GM12892 (cell line): ENCODE measurements at regions not wholly inside any gene's neighbourhood (a gene's known extent, or its start where the extent isn't known, plus 50 kb on each side); places are given as distances from the start of the nearest gene placed in this dataset.

Experiments
- DNase-seq: peaks from one replicate; pipeline ENCODE4 v3.0.0; 2011; ENCODE audit not compliant: insufficient read length
- FAIRE-seq: peaks from 2 replicates; lab custom pipeline; 2011; peaks lifted over from hg19 to GRCh38; lab: Jason Lieb, UNC
- POLR2A ChIP-seq: IDR thresholded peaks from 2 replicates; pipeline ENCODE4 v1.6.1; 2011; ENCODE audit warnings: low read depth, low read length, control low read depth
- POLR2AphosphoS5 ChIP-seq: IDR thresholded peaks from 2 replicates; pipeline ENCODE4 v1.6.1; 2011; ENCODE audit warnings: low read depth, low read length, control low read depth
- TAF1 ChIP-seq: IDR thresholded peaks from 2 replicates; pipeline ENCODE4 v1.6.1; 2011; ENCODE audit warnings: low read depth, mild to moderate bottlenecking, control low read depth, low read length, borderline replicate concordance

DNA sequence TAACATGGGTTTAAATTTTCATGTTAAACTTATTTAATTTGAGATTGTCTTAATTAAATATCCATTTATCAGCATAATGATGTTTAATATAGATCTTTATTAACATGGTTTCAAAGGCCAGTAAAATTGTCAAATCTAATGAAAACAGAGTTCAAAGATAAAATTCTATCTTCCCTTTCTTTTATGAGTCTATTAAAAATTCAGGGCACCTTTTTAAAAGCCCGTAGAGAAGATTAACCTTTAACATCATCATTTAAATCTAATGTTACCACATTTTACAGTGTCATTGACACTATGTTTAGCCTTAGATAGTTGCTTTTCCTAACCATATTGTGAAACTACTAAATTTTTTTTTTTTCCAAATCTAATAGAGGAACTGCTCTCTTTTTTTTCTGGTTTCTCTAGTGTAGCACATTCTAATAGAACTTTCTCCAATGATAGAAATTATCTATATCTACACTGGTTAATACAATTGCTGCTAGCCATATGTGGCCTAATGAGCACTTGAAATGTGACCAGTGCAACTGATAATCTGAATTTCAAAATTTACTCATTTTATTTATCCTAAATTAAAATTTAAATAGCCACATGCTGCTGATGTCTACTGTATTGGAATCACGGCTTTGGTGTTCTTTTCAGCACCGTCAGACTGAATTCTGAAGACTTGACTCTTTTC, 410.9 kb downstream of the UTRN start:
- FAIRE-seq (no peak), DNase-seq (no peak)
- TF ChIP-seq TAF1 (no peak), POLR2A (no peak), POLR2AphosphoS5 (no peak)

DNA sequence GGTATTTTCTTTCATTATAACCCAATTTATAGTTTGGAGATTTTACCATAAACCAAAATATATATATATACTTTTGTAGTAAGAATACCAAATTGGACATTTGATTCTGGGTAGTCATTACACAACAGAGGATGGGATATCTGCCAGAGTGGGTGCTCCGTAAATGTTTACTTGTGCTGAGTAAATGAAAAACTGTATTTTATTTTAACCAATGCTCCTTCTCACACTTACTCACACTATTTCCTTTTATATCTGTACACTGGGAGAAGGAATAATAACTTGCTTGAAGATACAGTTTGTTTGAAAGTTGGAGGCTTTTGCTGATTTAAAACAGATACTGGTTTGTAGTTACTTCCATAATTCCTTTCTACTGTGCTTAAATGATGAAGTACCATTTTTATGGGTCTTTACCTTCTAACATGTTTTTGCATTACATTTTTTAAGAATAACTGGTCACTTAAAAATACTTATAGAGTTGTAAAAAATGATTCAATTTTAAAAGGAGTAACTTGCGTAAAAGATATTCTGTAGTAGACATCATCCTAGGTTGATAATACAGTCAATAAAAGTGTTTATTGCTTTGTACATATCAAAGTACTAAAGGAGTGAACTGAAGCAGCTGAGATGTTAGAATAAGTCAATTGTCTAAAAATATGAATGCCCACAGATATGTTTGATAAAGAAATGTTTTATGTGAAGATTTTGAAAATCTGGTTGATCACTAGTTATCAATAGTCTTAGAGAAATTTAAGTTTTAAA, 411.7 kb downstream of the UTRN start:
- no peak for DNase-seq
- FAIRE-seq: no peak
- TF ChIP-seq TAF1 (no peak), POLR2A (no peak), POLR2AphosphoS5 (no peak)

DNA sequence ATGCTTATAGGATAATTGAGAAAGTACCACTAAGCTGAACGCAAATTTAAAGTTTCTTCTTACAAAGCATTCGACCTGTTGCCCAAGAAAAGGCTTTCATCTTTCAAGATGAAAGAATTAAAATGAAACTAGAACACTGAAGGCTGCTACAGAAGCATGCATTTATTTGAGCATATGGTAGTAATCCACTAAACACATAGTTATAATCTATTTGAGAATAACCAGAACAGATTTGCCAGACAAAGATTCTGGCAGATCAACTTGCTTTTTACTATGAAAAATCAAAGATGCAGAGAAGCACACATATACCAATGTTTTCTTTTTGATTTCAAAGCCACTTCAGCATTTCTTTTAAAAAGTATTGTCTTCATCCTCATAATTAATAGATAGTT, 412.2 kb downstream of the UTRN start:
- no peak for TF ChIP-seq POLR2AphosphoS5
- TF ChIP-seq TAF1: no peak
- TF ChIP-seq POLR2A: no peak
- DNase-seq (no peak), FAIRE-seq (no peak)

DNA sequence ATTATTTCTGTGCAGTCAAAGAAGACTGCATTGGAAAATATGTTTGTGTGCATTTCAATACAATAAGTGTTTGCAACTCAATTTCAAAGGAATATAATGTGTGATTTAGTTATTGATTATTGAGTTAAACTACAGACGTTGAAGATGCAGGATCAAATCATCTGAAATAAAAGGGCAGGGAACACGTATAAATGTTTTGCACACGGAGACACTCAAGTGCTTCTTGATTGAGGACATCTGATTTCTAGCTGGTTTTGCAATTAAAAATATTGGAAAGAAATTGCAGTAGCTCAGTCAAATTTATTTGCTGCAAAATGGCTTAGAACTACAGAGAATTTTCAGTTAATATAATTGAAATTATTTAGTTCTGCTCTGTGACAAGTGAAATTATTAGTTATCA, 412.7 kb downstream of the UTRN start:
- no peak for FAIRE-seq
- no peak for DNase-seq
- TF ChIP-seq TAF1 (no peak), POLR2A (no peak), POLR2AphosphoS5 (no peak)

DNA sequence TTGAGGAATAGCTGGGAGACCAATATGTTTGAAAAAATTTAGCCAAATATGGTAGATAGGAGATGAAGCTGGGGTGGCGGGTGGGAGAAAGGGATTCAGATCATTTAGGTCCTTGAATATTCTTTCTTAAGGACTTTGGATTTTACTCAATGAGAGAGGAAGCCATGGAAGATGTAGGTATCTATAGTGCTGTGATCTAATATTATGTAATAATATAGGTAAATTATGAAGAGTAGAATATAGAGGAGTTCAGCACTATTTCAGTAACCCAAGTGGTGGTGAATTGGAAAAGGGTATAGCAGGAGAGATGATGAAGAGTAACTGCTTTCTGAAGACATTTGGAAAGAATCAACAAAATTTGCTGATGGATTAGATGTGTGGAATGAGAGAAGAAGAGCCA, 417.6 kb downstream of the UTRN start:
- no peak for DNase-seq
- no peak for FAIRE-seq
- no peak for TF ChIP-seq POLR2AphosphoS5
- no peak for TF ChIP-seq TAF1
- TF ChIP-seq POLR2A: no peak

DNA sequence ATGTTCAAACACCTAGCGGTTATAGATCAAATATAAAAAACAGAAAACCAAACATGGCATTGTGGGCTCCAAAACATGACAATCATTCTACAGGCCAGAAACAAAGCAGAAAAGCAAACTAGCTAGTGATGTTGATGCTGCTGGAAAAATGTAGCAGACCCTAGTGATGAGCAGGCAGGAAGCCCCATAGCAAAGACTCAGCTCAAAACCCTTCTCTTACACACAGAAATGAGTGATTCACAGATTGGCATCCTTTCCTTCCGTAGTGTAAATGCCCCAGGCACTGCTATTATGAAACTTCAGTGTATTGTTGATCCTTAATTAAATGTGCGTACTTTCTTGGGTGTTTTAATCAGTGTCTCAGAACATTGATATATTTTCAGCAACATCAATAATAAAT, 425.1 kb downstream of the UTRN start:
- no peak for TF ChIP-seq POLR2AphosphoS5
- TF ChIP-seq POLR2A: no peak
- no peak for TF ChIP-seq TAF1
- DNase-seq: no peak
- no peak for FAIRE-seq

DNA sequence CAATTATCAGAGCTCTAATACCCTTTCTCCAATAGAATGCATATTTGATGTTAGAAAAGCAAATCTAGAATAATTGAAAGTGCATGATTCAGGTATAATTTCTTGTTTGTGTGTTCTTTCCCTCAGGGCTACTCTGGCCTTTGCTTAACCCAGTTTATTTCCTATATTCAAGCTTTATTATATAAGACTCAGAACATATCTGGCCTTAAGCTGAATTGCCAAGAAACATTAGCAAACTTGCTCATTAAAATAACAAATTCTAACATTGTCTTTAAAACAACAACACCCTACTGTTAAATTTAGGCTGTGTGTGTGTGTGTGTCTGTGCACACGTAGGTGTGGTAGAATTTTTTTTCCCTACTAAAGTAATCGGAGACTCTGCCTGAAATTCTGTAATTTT, 426.5 kb downstream of the UTRN start:
- DNase-seq: no peak
- no peak for FAIRE-seq
- TF ChIP-seq POLR2A: no peak
- TF ChIP-seq POLR2AphosphoS5: no peak
- no peak for TF ChIP-seq TAF1

DNA sequence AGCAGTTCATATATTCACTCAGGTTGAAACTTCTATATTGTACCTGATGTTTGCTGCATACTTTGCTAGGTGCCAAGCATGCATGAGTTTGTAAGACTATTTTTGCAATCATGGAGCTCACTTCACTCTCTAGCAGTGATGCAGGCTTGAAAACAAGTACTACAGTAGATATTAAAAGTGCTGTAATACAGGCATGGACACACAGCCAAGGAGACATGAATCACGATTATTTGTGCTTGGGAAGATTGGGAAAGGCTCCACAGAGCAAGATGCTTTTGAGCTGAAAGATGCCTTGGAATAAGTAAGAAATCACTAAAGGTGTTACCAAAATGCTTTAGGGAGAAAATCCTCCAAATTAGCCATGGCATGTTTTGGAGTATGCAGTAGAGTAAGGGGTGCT, 427.4 kb downstream of the UTRN start:
- FAIRE-seq (no peak), DNase-seq (no peak)
- TF ChIP-seq TAF1 (no peak), POLR2A (no peak), POLR2AphosphoS5 (no peak)

DNA sequence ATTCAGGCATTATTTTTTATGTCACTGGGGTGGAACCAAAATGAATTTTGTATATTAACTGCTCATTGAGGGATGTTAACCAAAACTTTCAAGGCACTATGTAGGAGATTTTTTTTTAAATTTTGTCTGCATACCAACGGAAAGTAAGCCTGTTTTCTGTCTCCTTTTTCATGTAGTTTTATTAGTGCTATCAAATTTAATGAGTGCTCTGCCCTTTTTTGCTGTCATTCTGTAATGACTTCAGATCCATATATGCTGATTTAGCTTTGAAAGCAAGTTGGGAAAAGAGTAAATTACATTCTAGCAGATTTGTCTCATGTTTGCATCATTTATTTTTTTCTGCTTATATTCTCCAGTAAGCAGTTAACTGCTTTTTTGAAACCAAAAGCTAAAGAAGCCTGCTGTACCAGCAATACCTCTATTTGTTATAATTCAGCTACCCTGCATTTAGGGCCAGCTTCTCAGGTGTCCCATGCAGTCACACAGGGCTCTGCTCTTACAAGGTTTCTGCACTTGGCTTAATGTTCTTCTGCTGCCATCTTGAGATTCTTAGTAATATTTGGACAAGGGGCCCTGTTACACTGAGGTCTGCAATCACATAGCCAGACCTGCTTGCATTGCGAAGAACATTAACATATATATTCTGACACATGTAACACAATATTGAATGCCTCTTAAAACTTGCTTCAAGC, 429.0 kb downstream of the UTRN start:
- TF ChIP-seq POLR2AphosphoS5: no peak
- TF ChIP-seq POLR2A: no peak
- TF ChIP-seq TAF1: no peak
- no peak for DNase-seq
- no peak for FAIRE-seq

DNA sequence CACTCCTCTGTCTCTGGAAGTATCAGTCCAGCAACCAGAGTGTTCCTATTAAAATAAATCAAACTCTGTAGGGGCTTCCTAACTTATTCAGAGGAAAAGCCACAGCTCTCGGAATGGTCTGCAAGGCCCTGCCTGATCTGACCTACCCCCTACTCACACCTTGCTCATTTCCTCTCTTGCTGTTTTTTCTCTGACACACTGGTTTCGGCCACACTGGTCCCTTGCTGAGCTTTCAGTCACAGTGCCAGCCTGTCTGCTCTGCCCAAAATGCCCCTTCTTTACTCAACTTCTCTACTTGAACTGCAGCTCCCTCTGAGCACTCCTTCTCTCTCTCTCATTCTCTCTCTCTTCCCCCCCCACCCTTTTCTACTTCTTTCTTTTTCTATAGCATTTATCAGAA, 430.2 kb downstream of the UTRN start:
- DNase-seq (no peak), FAIRE-seq (no peak)
- TF ChIP-seq POLR2AphosphoS5 (no peak), TAF1 (no peak), POLR2A (no peak)

DNA sequence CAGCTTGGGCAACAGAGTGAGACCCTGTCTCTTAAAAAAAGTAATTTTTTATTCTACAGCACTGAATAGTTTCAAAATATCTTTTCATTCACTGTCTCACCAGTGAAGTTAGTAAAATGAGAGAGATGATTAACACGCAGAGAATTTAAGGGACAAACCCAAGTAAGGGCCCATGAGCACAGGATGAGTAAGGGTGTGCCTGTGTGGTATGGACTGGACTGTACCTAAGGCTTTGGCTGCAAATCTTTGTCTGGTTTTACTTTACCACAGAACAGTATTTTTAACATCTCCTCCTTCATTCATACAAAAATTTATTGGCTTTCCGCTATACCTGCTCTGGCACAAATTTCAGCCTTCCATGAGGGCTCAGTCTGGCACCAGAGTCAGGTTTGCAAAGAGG, 433.3 kb downstream of the UTRN start:
- no peak for FAIRE-seq
- DNase-seq: no peak
- TF ChIP-seq TAF1 (no peak), POLR2AphosphoS5 (no peak), POLR2A (no peak)

DNA sequence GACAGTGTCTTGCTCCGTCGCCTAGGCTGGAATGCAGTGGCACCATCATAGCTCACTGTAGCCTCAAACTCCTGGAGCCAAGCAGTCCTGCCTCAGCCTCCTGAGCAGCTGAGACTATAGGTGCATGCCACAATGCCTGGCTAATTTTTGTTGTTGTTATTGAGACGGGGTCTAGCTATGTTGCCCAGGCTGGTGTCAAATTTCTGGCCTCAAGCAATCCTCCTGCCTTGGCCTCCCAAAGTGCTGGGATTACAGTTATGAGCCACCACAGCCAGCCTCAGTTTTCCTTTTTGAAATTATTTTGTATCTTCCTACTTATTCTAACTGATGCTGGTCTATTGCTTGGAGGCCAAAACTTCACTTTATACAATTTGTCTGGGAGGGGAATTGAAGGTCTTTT, 436.1 kb downstream of the UTRN start:
- DNase-seq: no peak
- TF ChIP-seq POLR2A (no peak), POLR2AphosphoS5 (no peak), TAF1 (no peak)
- no peak for FAIRE-seq
